ENCODE measurements at regions not wholly inside any gene's neighbourhood (a gene's known extent, or its start where the extent isn't known, plus 50 kb on each side); places are given as distances from the start of the nearest gene placed in this dataset.

DNA sequence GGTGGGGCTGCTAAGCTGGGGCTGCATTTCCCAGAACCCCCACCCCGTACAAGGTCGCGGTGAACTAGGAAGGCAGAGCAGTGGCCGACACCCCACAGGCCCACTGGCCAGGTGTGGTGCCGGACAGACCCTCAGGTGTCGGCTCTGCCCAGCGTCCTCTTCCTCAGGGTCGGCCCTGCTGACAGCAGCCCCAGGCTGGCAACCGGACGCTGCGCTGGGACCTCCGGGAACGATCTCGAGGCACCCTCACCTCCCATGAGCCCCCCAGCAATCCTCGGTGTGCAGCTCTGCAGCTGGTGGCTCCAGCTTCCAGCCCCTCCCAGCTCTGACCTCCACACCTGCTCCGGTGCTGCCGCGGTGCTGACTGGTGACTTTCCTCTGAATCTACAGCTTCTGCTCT is 142.9 kb upstream of the SPACA7 start:
- TF ChIP-seq, protein P1, sequence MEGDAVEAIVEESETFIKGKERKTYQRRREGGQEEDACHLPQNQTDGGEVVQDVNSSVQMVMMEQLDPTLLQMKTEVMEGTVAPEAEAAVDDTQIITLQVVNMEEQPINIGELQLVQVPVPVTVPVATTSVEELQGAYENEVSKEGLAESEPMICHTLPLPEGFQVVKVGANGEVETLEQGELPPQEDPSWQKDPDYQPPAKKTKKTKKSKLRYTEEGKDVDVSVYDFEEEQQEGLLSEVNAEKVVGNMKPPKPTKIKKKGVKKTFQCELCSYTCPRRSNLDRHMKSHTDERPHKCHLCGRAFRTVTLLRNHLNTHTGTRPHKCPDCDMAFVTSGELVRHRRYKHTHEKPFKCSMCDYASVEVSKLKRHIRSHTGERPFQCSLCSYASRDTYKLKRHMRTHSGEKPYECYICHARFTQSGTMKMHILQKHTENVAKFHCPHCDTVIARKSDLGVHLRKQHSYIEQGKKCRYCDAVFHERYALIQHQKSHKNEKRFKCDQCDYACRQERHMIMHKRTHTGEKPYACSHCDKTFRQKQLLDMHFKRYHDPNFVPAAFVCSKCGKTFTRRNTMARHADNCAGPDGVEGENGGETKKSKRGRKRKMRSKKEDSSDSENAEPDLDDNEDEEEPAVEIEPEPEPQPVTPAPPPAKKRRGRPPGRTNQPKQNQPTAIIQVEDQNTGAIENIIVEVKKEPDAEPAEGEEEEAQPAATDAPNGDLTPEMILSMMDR (IDR thresholded peaks at IDR 0.05; ENCODE audit: low read depth, low read length), result no peak
- no peak for TF ChIP-seq POLR2A (IDR thresholded peaks at IDR 0.05; ENCODE audit: extremely low read depth, insufficient read length)
